GM19099 (cell line): ENCODE measurements at regions not wholly inside any gene's neighbourhood (a gene's known extent, or its start where the extent isn't known, plus 50 kb on each side); places are given as distances from the start of the nearest gene placed in this dataset.

Source experiments
- POLR2A ChIP-seq: IDR thresholded peaks from 3 replicates; pipeline ENCODE4 v1.6.1; 2011; ENCODE audit warnings: low read depth; ENCODE audit not compliant: insufficient read length; ENCODE audit errors: extremely low read depth

DNA sequence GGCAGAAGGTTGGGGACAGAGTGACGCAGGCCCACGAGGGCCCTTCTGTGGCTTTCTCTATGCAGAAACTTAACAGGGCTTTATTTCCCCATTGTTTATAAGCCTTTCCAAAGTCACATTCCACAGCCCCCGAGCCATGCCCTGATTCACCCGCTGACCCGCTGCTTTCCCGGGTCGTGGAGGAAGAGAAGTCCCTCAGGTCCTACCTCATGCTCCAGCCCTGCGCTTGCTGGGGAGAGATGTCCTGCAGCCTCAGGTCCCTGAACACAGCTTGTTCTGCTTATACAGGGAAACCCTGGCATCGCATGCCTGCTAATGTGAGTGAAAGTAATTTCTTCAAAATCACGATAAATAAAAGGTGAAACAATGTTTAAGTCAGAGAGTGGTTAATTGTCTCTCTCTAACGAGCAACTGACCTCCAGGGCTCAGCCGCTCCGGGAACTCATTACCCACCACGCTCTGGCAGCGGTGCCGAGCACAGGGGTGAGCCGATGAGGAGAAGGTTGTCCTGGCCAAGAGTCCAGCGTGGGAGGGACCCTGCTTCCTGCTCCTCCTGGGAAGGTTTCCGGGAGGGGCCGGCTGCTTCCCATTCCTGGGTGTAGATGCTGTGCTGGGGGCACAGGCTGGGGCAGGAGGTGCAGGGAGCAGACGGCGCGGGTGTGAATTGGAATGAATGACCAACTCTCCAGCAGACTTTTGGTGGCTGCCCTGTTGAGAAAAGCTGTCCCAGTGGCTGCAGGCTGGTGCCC, 595.2 kb downstream of the BRD1 start:
- TF ChIP-seq POLR2A = no peak

DNA sequence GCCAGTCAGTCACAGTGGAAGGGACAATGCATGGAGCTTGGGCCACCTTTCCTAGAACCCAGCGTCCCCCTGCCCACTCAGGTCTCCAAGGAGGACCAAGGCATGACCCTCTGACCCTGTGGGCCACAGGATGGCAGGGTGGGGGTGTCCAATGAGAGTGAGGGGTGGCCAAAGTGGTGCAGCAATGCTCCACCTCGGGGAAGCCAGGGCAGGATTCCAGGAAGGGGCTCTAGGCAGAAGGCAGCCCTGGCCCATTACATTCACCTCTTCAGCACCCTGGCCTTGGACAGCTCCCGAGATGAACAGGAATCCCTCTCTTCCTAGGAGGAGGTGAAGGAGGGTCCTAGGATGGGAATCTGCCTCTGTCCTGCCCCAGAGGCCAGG, 597.5 kb downstream of the BRD1 start:
- no peak for TF ChIP-seq POLR2A

DNA sequence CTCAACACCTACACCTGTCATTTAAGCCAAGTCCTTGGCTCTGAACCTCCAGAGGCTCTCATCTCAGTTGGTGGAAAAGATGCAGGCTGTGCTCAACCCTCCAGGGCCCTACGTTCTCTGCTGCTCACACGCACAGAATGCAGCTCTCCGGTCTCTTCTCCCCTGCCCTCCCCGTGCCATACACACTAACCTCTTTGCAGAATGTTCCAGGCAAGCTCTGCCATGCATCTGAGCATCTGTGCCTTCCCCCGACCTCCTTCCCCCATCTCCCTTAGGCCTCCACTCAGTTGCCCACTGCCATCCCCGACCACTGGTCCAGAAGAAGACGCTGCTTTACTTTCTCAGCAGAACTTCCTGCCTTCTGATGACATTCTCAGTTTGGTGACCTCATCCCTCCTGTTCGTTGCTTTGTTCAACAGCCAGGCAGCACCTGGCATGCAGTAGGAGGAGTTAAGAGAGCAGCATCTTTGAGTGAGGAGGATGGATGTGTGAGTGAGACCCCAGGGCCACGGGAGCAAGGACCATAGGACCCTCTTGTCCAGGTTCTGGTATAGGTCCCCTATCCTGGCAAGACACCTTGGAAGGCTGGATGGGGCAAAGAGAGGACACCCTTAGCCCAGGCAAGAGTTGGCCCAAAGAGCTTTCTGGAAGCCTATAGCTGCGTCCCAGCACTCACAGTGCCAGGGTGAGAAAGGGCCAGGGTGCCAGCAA, 598.0 kb downstream of the BRD1 start:
- no peak for TF ChIP-seq POLR2A

DNA sequence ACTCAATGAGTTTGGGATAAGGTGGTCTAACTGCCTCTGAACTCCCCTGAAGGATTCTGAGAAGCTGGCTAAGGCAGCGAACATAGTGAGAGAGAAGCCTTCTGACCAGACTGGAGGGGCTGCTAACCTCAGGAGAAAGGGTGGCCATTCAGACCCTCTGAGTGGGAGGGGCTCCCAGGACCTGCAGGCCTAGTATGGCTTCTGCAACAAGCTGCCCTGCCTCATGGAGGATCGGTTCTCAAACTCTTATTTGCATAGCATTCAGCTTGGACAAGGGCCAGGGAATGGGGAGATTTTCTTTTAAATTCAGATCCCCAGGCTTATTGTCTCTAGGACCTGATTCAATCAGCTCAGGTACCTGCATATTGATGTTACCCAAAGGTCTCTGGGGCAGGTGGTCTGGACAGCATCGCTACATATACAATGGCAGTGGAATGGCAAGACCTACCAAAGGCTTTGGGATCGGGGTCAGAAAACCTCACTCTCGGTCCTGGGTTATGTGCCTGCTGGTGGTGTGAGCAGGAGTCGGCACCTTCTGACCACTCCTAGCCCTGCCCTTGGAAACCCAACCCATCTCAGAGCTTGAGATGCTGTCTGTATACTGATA, 599.1 kb downstream of the BRD1 start:
- TF ChIP-seq POLR2A = no peak

DNA sequence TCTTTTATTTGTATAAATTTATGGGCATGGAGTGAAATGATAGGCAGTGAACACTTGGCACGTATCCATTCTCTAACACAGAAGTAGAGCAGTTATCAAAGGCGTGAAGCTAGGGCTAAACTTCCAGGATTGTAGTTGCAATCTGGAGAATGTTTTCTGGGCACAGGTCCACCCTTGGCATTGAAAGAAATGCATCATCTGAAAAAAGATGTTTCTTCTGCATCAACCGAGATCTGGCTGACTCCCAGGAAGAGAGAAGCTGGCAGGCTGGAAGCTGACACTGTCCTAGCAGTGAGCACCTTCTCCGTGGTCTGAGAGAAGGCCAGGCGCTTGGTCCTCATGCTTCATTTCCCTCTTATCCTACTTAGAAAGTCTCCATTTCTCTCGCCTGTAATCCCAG, 600.0 kb downstream of the BRD1 start:
- TF ChIP-seq POLR2A = no peak

DNA sequence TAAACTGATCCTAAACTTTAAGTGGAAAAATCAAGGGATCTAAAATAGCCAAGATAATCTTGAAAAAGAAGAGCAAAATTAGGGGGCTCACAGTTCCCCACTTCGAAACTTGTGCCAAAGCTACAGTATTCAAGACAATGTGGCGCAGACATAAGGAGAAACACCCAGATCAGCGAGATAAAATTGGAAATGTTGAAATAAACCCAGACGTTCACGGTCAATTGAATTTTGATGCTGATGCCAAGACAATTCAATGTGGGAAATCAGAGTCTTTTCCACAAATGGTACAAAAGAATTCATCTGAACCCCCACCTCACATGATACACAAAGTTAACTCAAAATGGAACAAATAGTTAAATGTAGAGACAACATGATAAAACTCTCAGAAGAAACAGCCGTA, 601.6 kb downstream of the BRD1 start:
- no peak for TF ChIP-seq POLR2A

DNA sequence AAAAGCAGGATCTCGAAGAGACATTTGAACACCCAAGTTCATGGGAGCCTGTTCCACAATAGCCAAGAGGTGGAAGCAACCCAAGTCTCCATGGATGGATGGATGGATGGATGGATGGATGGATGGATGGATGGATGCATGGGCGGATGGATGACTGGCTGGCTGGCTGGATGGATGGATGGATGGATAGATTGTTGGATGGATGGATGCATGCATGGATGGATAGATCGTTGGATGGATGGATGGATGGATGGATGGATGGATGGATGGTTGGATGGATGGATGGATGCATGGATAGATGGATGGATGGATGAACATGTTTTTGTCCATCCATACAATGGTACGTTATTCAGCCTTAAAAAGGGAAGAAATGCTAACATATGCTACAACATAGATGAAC, 603.4 kb downstream of the BRD1 start:
- no peak for TF ChIP-seq POLR2A

DNA sequence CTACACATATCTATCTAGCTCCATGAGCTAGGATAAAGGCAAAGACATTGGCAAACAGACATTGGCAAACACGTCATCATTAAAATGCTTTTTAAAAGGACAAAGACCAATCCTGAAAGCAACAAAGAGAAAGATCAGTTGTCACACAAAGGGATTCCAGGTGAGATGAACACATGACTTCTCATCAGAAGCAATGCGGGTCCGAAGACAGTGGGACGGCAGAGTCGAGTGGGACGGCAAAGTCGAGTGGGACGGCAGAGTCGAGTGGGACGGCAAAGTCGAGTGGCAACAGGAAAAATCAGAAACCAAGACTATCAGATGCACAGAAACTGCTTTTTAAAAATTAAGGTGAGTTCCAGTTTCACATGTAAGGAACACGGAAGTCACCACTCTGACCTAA, 609.5 kb downstream of the BRD1 start:
- TF ChIP-seq POLR2A = no peak

DNA sequence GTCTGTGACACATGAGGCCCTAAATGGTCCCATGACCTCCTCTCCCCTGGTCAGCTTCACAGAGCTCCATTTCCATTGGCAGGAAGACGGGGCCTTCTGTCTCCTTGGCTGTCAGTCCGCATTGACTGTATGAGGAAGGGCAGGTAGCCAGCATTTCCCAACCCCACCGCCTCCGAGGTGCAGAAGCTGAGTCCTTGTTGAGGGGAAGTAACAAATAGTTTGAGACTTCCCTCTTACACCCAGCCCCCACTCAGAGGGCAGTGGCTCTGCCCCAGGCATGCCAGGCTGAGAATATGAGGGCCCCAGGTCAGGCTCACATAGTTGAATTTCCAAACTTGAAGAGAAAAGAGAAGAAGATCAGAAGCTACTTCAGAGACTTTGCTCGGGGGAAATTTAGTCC, 611.1 kb downstream of the BRD1 start:
- no peak for TF ChIP-seq POLR2A

DNA sequence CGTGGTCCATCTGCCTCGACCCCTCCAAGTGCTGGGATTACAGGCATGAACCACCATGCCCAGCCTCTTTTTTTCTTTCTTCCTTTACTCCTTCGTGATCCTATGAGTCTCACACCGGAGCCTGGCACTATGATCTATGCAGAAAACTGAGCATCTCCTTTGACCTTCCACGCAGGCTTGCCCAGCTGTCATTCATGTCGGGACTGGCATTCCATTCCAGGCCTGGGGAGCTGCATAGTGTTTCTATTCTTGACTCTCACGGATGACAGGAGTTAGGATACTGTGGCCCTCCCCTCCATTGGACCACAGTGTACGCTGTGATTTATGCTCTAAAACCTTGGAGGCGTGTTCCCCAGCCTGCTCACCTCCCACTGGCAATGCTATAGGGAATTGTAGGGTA, 611.8 kb downstream of the BRD1 start:
- no peak for TF ChIP-seq POLR2A

DNA sequence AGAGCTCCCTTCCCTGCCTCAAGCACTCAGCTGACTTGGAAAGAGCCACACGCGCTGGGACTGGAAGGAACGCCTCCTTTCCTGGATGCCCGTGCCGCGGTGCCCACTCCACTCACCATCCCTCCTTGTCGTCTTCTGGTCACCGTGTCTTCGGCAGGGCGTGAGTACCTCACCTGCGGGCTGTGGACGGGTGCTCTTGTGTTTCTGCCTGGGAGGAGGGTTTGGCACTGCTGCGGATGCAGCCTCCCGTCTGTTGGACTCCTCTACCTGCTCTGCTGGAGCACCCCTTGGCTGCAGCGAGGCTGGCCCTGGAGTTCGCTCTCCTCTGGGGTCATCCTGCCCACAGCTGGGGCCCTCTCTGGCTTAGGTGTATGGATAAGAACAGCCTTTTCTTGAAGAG, 612.7 kb downstream of the BRD1 start:
- TF ChIP-seq POLR2A = no peak

DNA sequence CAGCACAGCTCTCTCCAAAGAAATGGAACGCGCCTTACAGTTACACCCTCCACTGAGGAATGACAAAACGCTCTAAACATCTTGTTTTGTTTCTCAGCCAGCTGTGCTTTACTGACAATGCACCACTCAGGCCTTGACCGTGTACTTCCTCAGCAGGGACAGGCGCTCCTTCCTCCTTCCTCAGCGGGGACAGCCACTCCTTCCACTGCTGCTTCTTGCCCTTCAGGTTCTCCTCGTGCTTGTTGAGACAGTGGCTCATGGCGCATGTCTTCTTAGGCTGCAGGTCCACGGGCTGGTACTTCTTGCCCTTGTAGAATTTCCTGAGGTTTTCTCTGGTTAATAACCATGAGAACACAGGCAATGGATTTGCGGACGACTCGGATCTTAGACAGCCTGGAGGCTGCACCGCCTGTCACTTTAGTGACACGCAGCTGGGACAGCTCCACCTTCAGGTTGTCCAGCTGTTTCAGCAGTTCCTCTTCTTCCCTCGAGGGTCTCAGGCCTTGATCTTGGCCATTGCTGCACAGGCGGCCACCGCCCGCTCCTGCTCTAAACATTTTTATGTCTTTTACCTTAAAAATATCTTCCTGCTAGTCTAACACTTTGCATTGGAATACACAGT, 613.8 kb downstream of the BRD1 start:
- TF ChIP-seq POLR2A = no peak

DNA sequence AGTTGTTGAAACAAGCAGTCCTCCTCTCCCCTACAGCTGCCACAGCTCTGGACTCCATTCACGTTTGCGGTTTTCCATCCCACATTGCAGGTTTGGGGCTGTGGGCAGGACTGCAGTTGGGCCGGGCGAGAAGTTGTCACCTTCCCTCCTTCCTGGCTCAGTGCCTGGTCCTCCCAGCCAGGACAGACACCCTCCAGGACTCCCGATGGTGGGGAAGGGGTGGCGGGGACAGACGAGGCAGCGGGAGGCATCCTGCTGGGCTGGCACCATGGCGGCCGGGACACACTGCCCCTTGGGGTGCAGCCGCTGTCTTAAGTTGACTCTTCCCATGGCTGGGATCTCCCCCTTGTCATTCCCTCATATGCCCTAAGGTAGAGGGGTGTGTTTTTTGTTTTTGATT, 615.2 kb downstream of the BRD1 start:
- TF ChIP-seq POLR2A = no peak

DNA sequence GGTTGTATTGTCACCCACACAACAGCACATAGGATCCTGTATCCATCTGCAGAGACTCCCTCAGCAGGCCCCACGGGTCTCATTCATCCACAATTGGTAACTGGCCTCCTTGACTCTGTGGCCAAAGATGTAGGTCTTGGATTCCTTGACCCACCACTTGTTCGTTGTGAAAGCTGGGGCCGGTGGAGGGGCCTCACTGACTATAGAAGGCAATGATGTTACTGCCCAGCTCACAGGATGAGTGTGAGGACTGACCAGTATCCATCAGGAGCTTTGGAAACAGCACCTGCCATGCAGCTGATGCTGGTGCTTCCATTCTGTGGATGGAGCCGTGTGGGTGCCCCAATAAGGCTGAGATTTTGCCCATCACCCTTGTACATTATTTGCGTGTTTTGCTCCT, 615.7 kb downstream of the BRD1 start:
- no peak for TF ChIP-seq POLR2A

DNA sequence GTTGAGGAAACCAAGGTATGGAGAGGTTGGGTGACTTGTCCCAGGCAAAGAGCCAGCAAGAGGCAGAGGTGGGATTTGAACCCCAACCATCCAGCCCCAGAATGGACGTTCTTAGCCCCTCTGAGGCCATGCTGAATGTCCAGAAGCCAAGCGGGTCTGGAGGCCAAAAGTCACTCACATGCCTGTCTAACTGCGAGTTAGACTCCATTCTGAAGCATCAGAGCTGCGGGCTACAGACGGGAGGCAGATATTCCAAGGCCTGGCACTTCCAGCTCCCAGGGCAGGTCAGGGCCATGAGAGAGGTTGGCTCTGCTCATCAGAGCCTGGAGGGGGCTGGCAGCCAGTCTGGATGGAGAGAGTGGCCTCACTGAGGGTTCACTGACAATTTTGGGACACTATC, 616.5 kb downstream of the BRD1 start:
- TF ChIP-seq POLR2A = no peak

DNA sequence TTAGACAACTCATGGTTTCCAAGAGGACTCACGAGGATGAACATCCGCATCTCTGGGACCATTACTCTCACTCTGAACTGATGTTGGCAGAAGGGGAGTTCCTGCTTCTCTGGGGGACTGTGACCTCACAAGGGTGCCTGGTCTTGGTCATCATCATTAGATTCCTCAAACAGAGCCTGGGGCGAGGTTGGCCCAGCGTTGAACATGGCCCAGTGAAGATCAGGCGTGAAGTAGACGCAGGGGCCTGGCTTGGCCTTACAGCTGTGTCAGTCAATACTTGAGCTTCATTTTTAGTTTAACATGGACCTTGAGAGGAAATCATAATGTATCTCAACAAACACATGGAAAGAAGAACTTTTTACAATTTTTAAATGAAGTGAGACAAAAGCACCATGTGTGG, 617.1 kb downstream of the BRD1 start:
- TF ChIP-seq POLR2A = no peak

DNA sequence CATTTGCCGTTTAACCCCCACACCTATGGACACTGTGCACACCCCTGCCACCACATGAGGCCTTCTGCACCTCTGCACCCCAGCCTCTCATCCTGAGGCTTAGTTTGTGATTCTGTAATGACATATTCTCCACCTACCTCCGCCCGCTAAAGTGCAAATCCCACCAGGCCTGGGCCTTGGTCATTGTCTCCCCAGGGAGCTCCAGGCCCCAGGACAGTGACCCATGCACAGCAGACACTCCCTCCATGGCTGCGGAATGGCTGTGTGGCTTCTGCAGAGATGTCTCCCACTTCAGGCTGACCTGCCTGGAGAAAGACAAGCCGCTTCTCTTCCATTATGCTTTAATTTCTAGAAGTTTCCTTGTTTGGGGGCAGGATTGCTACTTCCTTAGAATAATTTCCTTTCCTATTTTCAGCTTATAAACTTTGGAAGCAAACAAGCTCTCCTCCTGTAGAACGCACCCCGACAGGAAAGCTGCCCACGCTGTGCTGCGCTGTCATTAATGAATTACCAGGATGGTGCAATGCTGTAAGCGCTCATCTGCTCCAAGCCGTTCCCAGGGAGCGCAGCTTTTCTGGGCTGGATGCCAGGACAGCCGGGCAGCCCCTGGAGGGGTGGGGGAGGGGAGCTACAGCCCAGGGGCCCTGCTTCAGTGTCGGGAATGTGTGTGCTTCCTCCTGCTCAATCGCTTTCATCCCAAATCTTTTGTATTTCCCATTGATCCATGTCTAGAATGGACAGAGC, 618.0 kb downstream of the BRD1 start:
- no peak for TF ChIP-seq POLR2A
